Lower lobe of right lung (tissue), 2 donors: ENCODE measurements at regions not wholly inside any gene's neighbourhood (a gene's known extent, or its start where the extent isn't known, plus 50 kb on each side); places are given as distances from the start of the nearest gene placed in this dataset.
"Not testable (repeated sequence)": the region's sequence is repeated elsewhere in the genome, so short reads cannot be mapped to it uniquely, and the experiment has no call there.

Experiments used
- ATAC-seq, 2 donors: fragments of 200-7000 bp; cut with Tn5 transposase; one replicate each; pipeline ENCODE4 v1.9.1; 2020 to 2022; ENCODE audit warnings: mild to moderate bottlenecking in 2 of 2, moderate library complexity in 2 of 2
- DNase-seq: peaks from one replicate; pipeline ENCODE4 v3.0.0-alpha.2; 2020
- H3K27ac ChIP-seq: fragments of 200-600 bp; one replicate; pipeline ENCODE4 v1.8.0; 2022
- H3K27me3 ChIP-seq: fragments of 200-600 bp; one replicate; pipeline ENCODE4 v1.8.0; 2022; ENCODE audit warnings: low read depth
- H3K36me3 ChIP-seq: fragments of 200-600 bp; one replicate; pipeline ENCODE4 v1.8.0; 2022; ENCODE audit warnings: mild to moderate bottlenecking
- H3K4me1 ChIP-seq: fragments of 200-600 bp; one replicate; pipeline ENCODE4 v1.8.0; 2022
- H3K4me3 ChIP-seq: fragments of 200-600 bp; one replicate; pipeline ENCODE4 v1.8.0; 2022; ENCODE audit warnings: mild to moderate bottlenecking
- H3K9me3 ChIP-seq: fragments of 200-600 bp; one replicate; pipeline ENCODE4 v1.8.0; 2022
- CTCF ChIP-seq: fragments of 200-600 bp; IDR thresholded peaks from one replicate; pipeline ENCODE4 v1.8.0; 2022; ENCODE audit warnings: antibody characterized with exemption, mild to moderate bottlenecking
- intact Hi-C: fragments of 100-400 bp; cut with DNase I; formaldehyde crosslinking; loops from one replicate; pipeline ENCODE4 v1.11.0; 2022
- donor health status: DM: no; HTN: yes; CAD: no; lungs with severe emphysema.

- Histone ChIP-seq H3K4me1 (no peaks in the 10 kb centered on the region), H3K27ac (no peak overlapping the region), H3K27me3 (no peaks in the 10 kb centered on the region), H3K36me3 (no peaks in the 10 kb centered on the region), H3K4me3 (no peak overlapping the region), H3K9me3 (no peaks in the 10 kb centered on the region)
- no peak for TF ChIP-seq CTCF
- peak; percentile 59 to 61 for ATAC-seq
- no peak for DNase-seq
- intact Hi-C loops: no loop called here
These were observed 77.1 kb upstream of the UBE2E1 start for GRCh38 chr3:23728601-23729117.

- ATAC-seq, H3K4me3 ChIP-seq, H3K4me1 ChIP-seq, intact Hi-C loops, DNase-seq, H3K27ac ChIP-seq, H3K9me3 ChIP-seq, H3K27me3 ChIP-seq, H3K36me3 ChIP-seq: not testable (repeated sequence)
These were observed 76.4 kb upstream of the UBE2E1 start for GRCh38 chr3:23729362-23729761.

DNA sequence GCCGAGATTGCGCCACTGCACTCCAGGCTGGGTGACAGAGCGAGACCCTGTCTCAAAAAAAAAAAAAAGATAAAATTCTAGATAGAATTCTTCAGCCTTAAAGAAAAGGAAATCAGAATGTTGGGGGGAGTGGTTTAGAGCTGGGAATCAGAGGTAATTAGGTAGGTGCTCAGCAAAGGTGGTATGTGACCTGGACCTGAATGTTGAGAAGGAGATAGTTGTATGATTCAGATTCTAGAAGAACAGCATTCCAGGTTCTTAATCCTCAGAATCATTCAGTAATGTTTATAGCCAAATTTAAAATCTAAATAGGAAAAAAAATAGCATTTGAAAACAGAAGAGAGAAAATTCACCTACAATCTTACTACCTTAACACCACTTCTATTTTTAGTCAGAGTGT is 71.3 kb upstream of the UBE2E1 start:
- H3K4me1 ChIP-seq: peaks cover 15% of the 10 kb centered on the region
- H3K27me3 ChIP-seq: no peaks in the 10 kb centered on the region
- ATAC-seq (no peak), DNase-seq (no peak)
- no peaks in the 10 kb centered on the region for H3K36me3 ChIP-seq
- H3K9me3 ChIP-seq: no peaks in the 10 kb centered on the region
- H3K4me3 ChIP-seq: no peak overlapping the region
- H3K27ac ChIP-seq: no peak overlapping the region
- intact Hi-C loops: no loop called here
- no peak for TF ChIP-seq CTCF

DNA sequence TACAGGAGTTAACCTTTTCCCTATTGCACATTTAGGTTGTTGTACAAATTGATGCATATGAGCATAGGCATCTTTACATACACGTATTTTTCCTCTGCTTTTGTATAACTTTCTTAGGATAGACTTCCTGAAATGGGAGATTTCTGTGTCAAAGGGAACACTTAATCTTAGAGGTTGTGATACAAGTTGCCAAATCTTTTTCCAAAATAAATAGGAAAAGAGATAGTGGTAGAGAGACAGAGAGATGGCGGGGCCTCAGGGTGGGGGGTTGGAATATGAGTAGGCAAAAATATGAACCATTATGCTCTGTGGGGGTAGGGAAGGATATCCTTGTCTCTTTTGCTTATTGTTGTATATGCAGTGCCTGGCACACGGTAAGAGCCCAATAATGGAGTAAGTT is 70.7 kb upstream of the UBE2E1 start:
- Histone ChIP-seq H3K27me3 (no peaks in the 10 kb centered on the region), H3K27ac (no peak overlapping the region), H3K4me1 (peaks cover 21% of the 10 kb centered on the region), H3K36me3 (no peaks in the 10 kb centered on the region), H3K4me3 (no peak overlapping the region), H3K9me3 (no peaks in the 10 kb centered on the region)
- DNase-seq: no peak
- no peak for TF ChIP-seq CTCF
- intact Hi-C loops: no loop called here
- ATAC-seq: no peak

GRCh38 chr3:23735535-23736326 is 70.0 kb upstream of the UBE2E1 start:
- Histone ChIP-seq H3K27me3 (no peaks in the 10 kb centered on the region), H3K4me1 (peaks cover 26% of the 10 kb centered on the region), H3K36me3 (no peaks in the 10 kb centered on the region), H3K27ac (no peak overlapping the region), H3K4me3 (no peak overlapping the region), H3K9me3 (no peaks in the 10 kb centered on the region)
- DNase-seq (no peak), ATAC-seq (no peak)
- no peak for TF ChIP-seq CTCF
- intact Hi-C loops: no loop called here

- no peaks in the 10 kb centered on the region for H3K27me3 ChIP-seq
- H3K4me1 ChIP-seq: peaks cover 36% of the 10 kb centered on the region
- no peaks in the 10 kb centered on the region for H3K36me3 ChIP-seq
- DNase-seq (no peak), ATAC-seq (no peak)
- intact Hi-C loops: no loop called here
- no peak overlapping the region for H3K4me3 ChIP-seq
- no peaks in the 10 kb centered on the region for H3K9me3 ChIP-seq
- no peak overlapping the region for H3K27ac ChIP-seq
- no peak for TF ChIP-seq CTCF
These were observed 66.8 kb upstream of the UBE2E1 start for GRCh38 chr3:23738944-23739343.
